WERI-Rb-1 (cell line): ENCODE measurements at regions not wholly inside any gene's neighbourhood (a gene's known extent, or its start where the extent isn't known, plus 50 kb on each side); places are given as distances from the start of the nearest gene placed in this dataset.

Experiments used
- DNase-seq: peaks from one replicate; pipeline ENCODE4 v3.0.0-alpha.2; 2020
- H3K27ac ChIP-seq: fragments of 250-450 bp; sonication (Bioruptor Pico); 2 replicates; pipeline ENCODE4 v1.5.1; 2020; ENCODE audit warnings: mild to moderate bottlenecking, moderate library complexity
- H3K27me3 ChIP-seq: fragments of 250-450 bp; sonication (Bioruptor Pico); 2 replicates; pipeline ENCODE4 v1.5.1; 2021; ENCODE audit warnings: mild to moderate bottlenecking, low read depth, moderate library complexity; ENCODE audit not compliant: insufficient read depth, severe bottlenecking
- H3K36me3 ChIP-seq: fragments of 250-450 bp; sonication (Bioruptor Pico); 2 replicates; pipeline ENCODE4 v1.5.1; 2020; ENCODE audit warnings: mild to moderate bottlenecking, moderate library complexity
- H3K4me3 ChIP-seq: 2 replicates; pipeline ENCODE4 v1.5.1; 2011; ENCODE audit warnings: low read depth, mild to moderate bottlenecking, control low read depth, low read length
- H3K9me3 ChIP-seq: fragments of 250-450 bp; sonication (Bioruptor Pico); 2 replicates; pipeline ENCODE4 v1.5.1; 2021; ENCODE audit warnings: mild to moderate bottlenecking, moderate library complexity; ENCODE audit not compliant: severe bottlenecking
- TF ChIP-seq, protein P1 (sequence below): IDR thresholded peaks from 2 replicates; pipeline ENCODE4 v1.5.1; 2011; ENCODE audit warnings: low read depth, mild to moderate bottlenecking, control low read depth, inconsistent platforms, low read length

- no peak overlapping the region for H3K4me3 ChIP-seq
- no peak for DNase-seq
- H3K9me3 ChIP-seq = no peaks in the 10 kb centered on the region
- H3K27me3 ChIP-seq = peaks cover 4% of the 10 kb centered on the region
- no peaks in the 10 kb centered on the region; the same call in 1 of the 2 replicates for H3K36me3 ChIP-seq
- TF ChIP-seq, protein P1, sequence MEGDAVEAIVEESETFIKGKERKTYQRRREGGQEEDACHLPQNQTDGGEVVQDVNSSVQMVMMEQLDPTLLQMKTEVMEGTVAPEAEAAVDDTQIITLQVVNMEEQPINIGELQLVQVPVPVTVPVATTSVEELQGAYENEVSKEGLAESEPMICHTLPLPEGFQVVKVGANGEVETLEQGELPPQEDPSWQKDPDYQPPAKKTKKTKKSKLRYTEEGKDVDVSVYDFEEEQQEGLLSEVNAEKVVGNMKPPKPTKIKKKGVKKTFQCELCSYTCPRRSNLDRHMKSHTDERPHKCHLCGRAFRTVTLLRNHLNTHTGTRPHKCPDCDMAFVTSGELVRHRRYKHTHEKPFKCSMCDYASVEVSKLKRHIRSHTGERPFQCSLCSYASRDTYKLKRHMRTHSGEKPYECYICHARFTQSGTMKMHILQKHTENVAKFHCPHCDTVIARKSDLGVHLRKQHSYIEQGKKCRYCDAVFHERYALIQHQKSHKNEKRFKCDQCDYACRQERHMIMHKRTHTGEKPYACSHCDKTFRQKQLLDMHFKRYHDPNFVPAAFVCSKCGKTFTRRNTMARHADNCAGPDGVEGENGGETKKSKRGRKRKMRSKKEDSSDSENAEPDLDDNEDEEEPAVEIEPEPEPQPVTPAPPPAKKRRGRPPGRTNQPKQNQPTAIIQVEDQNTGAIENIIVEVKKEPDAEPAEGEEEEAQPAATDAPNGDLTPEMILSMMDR = no peak
- no peak overlapping the region for H3K27ac ChIP-seq
These were observed 644.5 kb upstream of the DIPK2B start for GRCh38 chrX:45845142-45845541.

- no peaks in the 10 kb centered on the region for H3K36me3 ChIP-seq
- TF ChIP-seq, protein P1 = no peak
These were observed 642.8 kb upstream of the DIPK2B start for GRCh38 chrX:45843518-45843917.

DNA sequence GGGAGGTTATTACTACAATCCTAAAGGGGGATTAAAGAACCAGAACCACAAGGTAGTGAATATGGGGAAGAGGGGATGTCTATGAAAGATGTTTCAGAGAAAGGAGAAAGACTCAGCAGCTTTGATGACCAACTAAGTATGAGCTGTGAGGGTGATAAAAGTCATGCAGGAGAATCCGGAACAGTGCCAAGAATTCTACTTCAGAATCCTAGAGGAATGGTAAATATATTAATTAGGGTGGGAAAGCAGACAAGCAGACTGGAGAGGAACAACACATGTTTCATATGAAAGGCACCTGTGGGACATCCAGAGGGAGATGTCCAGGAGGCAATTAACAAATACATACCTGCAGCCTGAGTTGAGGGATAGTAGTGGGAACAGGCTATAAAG lies 642.2 kb upstream of the DIPK2B start:
- Histone ChIP-seq H3K36me3 (no peaks in the 10 kb centered on the region), H3K27me3 (no peaks in the 10 kb centered on the region), H3K9me3 (no peaks in the 10 kb centered on the region), H3K27ac (no peak overlapping the region), H3K4me3 (no peak overlapping the region)
- no peak for DNase-seq
- TF ChIP-seq, protein P1 = no peak

More at GRCh38 chrX:45843518-45843917, 642.8 kb upstream of the DIPK2B start:
- Histone ChIP-seq H3K27ac (no peak overlapping the region), H3K4me3 (no peak overlapping the region), H3K9me3 (no peaks in the 10 kb centered on the region), H3K27me3 (no peaks in the 10 kb centered on the region)
- DNase-seq = no peak

GRCh38 chrX:45842207-45842925 lies 641.7 kb upstream of the DIPK2B start:
- no peaks in the 10 kb centered on the region for H3K27me3 ChIP-seq
- H3K4me3 ChIP-seq = no peak overlapping the region
- H3K36me3 ChIP-seq = no peaks in the 10 kb centered on the region
- DNase-seq = no peak
- TF ChIP-seq, protein P1 = no peak
- no peaks in the 10 kb centered on the region for H3K9me3 ChIP-seq
- no peak overlapping the region for H3K27ac ChIP-seq

- no peaks in the 10 kb centered on the region for H3K27me3 ChIP-seq
- H3K9me3 ChIP-seq = no peaks in the 10 kb centered on the region
- no peak for DNase-seq
- TF ChIP-seq, protein P1 = no peak
- H3K27ac ChIP-seq = no peak overlapping the region
- no peak overlapping the region for H3K4me3 ChIP-seq
- H3K36me3 ChIP-seq = no peaks in the 10 kb centered on the region
These were observed 639.8 kb upstream of the DIPK2B start for GRCh38 chrX:45840411-45840950.

DNA sequence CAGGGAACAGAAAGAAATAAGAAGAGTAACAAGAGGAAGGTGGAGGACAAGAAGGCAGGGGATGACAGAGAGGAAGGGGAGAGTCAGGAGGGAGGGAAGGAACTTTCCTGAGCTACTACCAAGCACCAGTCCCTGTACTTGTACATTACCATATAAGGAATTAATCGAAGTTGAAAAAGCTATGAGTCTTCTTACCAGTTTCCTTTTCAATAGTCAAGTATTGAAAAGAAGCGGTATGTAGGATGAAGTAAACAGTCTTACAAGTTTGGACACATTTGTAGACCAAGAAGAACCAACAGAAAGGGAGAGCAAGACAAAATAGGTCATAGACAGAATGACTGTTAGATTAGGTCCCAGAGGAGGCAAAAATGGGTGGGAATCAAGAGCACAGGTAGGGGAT lies 629.7 kb upstream of the DIPK2B start:
- Histone ChIP-seq H3K36me3 (no peaks in the 10 kb centered on the region), H3K27me3 (no peaks in the 10 kb centered on the region), H3K9me3 (no peaks in the 10 kb centered on the region), H3K27ac (no peak overlapping the region), H3K4me3 (no peak overlapping the region)
- TF ChIP-seq, protein P1 = no peak
- no peak for DNase-seq
